ENCODE measurements at regions not wholly inside any gene's neighbourhood (a gene's known extent, or its start where the extent isn't known, plus 50 kb on each side); places are given as distances from the start of the nearest gene placed in this dataset.

GRCh38 chr6:18897350-18897749 is 510.2 kb downstream of the RNF144B start:
- Histone ChIP-seq H3K4me1 (ENCODE audit: control insufficient read depth in 1 of 2, insufficient read depth in 2 of 2, low read length in 2 of 2) (no peaks in the 10 kb centered on the region), H3K27ac (ENCODE audit: low read depth, low read length) (no peak overlapping the region), H3K36me3 (ENCODE audit: control insufficient read depth in 1 of 2, insufficient read depth in 2 of 2, low read length in 2 of 2) (no peaks in the 10 kb centered on the region), H3K9me2 (ENCODE audit: insufficient read depth) (no peaks in the 10 kb centered on the region), H3K4me3 (replicated peaks in 1 of 2; ENCODE audit: low read depth in 1 of 2, low read length in 2 of 2) (no peak overlapping the region), H3K4me2 (ENCODE audit: low read length) (no peak overlapping the region), H3K9ac (ENCODE audit: low read length) (no peak overlapping the region), H2AFZ (ENCODE audit: low read depth, low read length, poor library complexity, severe bottlenecking) (no peak overlapping the region), H3K9me3 (ENCODE audit: control insufficient read depth in 1 of 2, insufficient read depth in 1 of 2, low read depth in 1 of 2, low read length in 2 of 2) (no peaks in the 10 kb centered on the region), H3K27me3 (ENCODE audit: insufficient read depth, low read length) (no peaks in the 10 kb centered on the region), H4K20me1 (ENCODE audit: insufficient read depth) (no peaks in the 10 kb centered on the region), H3K79me2 (ENCODE audit: insufficient read depth, low read length) (no peaks in the 10 kb centered on the region)
- CTCF ChIA-PET = no interaction called here
- no TSS peak for BruUV-seq (replicated peaks)
- RAD21 ChIA-PET (ENCODE audit: low non-redundant PET in 1 of 2, low total read pairs in 2 of 2, uncharacterized antibody in 2 of 2, unreplicated experiment in 2 of 2) = no interaction called here
- intact Hi-C loops (cut with micrococcal nuclease) = no loop called here
- ATAC-seq (no peak), DNase-seq (ENCODE audit: low read depth, low spot score) (no peak)
- POLR2A ChIA-PET = no interaction called here
- TF ChIP-seq POLR2AphosphoS5 (IDR thresholded peaks at IDR 0.05; ENCODE audit: low read depth, low read length) (no peak), CEBPB (IDR thresholded peaks at IDR 0.05; ENCODE audit: low read depth) (no peak), ZBTB33 (IDR thresholded peaks at IDR 0.05; ENCODE audit: extremely low read depth, insufficient replicate concordance, low read length) (no peak), EGR1 (IDR thresholded peaks at IDR 0.05; ENCODE audit: low read depth) (no peak), MAX (IDR thresholded peaks at IDR 0.05) (no peak), RAD21 (IDR thresholded peaks at IDR 0.05; ENCODE audit: low read depth) (no peak), ATF3 (IDR thresholded peaks at IDR 0.05) (no peak), ZFX (IDR thresholded peaks at IDR 0.05) (no peak), JUND (IDR thresholded peaks at IDR 0.05) (no peak), SIN3A (IDR thresholded peaks at IDR 0.05; ENCODE audit: low read depth) (no peak), CBX3 (IDR thresholded peaks at IDR 0.05; ENCODE audit: low read depth) (no peak), ELF1 (IDR thresholded peaks at IDR 0.05; ENCODE audit: borderline replicate concordance, low read depth) (no peak), FOSL1 (IDR thresholded peaks at IDR 0.05; ENCODE audit: low read depth) (no peak), SRF (IDR thresholded peaks at IDR 0.05; ENCODE audit: low read depth) (no peak), SP1 (IDR thresholded peaks at IDR 0.05; ENCODE audit: low read depth) (no peak)
